ENCODE measurements at regions not wholly inside any gene's neighbourhood (a gene's known extent, or its start where the extent isn't known, plus 50 kb on each side); places are given as distances from the start of the nearest gene placed in this dataset.

- no peak for TF ChIP-seq CTCF (IDR thresholded peaks at IDR 0.05; ENCODE audit: insufficient read depth, low read depth, low read length)
- no peak for TF ChIP-seq EZH2 (IDR thresholded peaks at IDR 0.05; ENCODE audit: insufficient read depth, low read length)
Measured at GRCh38 chr2:216319771-216320170, 52.5 kb downstream of the MARCHF4 start.
